COR-L47 (cell line): ENCODE measurements at regions not wholly inside any gene's neighbourhood (a gene's known extent, or its start where the extent isn't known, plus 50 kb on each side); places are given as distances from the start of the nearest gene placed in this dataset.

Experiments used
- DNase-seq: peaks from one replicate; lab custom pipeline; 2025; lab: John Stamatoyannopoulos, UW

- no peak for DNase-seq
These were observed 90.0 kb upstream of the SLC6A6 start for GRCh38 chr3:14312375-14312774.

DNA sequence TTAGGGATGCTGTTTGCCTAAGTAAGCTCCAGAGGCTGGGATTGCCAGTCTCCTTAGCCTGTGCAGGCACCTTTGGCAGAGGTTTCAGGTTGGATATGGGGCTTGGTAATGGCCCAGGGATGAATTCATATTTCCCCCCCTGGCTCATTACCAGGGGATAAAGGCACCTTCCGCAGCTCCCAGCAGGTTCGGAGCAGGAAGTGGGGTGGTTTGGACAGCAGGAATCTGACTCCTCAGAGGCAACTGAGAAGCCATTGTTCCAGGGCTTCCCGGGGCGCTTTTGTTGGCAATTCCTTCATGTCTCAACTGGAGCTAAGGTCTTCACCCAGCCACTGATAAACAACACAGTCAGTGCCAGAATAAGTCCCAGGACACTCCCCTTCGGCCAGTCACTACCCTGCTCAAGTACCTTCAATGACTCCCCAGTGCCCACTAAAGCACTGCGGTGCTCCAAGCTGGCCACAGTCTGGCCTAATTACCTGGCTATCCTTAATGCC is 85.3 kb upstream of the SLC6A6 start:
- no peak for DNase-seq

GRCh38 chr3:14318646-14319045 is 83.8 kb upstream of the SLC6A6 start:
- no peak for DNase-seq

DNA sequence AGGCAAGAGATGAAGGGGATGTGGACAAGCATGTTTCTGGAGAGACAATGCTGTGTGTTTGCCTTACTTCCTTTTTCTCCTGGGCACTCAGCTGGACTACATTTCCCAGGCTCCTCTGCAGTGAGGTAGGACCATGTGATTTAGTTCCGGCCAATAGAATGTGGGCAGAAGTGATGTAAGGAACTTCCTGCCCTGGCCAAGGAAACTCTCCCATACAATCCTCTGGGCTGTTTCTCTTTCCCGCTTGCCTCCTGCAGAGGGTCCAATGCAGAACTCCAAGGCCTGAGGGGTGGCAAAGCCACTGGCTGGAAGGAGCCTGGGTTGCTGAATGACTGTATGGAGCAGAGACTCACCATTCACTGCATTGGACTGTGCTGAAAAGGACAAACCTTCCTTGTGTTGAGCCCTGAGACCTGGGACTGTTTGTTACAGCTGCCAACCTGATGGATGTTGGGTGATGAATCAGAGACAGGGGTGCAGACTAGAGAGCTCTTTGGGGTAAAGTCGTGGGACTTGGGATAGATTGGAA is 82.7 kb upstream of the SLC6A6 start:
- no peak for DNase-seq

- DNase-seq, result no peak
These were observed 82.2 kb upstream of the SLC6A6 start for GRCh38 chr3:14320219-14320618.

DNA sequence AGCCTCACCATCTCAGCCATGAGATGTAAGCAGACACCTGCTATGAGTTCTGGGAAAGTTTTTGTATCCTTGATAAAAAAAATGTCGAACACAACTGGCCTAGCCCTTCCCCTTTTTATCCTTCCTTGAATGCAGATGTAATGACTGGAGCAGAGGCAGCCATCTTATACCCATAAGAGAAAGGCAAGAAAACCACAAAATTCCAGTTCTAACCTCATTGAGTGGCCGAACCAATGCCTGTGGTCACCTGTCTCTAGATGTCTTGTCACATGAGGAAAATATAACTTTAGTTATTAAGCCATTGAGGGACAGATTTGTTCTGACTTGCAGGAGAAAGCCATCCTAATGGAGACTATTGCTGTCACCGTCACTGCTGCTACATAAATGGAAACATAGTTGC is 80.4 kb upstream of the SLC6A6 start:
- DNase-seq, result no peak

- DNase-seq, result no peak
These were observed 79.6 kb upstream of the SLC6A6 start for GRCh38 chr3:14322667-14323295.

DNA sequence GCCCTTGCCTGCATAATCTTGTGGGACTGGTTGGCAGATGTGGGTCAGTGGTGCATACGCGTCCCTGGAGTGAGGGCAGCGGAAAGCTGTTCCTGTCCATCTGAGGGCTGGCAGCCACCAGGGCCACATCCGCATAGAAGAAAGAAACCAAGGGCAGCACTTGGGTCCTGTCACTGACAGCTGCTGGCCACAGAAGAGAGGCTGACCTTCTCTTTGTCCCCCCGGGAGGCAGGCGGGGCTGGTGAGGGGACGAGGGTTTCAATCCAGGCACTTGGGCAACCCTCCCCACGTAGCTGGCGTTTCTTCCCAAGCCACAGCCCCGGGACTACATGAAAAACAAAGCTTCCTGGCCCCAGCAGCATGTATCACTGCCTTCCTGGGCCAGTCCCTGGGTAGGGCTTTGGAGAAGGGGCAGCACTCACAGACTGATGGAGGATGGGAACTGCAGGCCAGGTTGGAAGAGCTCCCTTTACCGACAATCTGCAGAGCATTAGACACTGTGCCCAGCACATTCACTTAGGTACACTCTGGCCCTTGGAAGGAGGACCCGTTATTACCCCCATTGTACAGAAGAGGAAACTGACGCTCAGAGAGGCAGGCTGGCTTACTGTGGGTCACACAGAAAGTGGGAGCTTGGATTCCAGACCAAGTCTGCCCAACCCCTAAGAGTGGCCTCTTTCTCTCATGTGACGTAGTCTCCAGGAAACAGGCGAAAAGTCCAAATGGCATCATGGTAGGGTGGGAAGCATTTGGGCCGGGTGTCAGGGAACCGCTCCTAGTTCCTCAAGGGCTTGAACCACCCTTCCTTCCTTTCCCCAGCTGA is 78.8 kb upstream of the SLC6A6 start:
- no peak for DNase-seq

GRCh38 chr3:14324224-14324944 is 78.0 kb upstream of the SLC6A6 start:
- no peak for DNase-seq

- DNase-seq, result no peak
These were observed 74.0 kb upstream of the SLC6A6 start for GRCh38 chr3:14328422-14328821.

DNA sequence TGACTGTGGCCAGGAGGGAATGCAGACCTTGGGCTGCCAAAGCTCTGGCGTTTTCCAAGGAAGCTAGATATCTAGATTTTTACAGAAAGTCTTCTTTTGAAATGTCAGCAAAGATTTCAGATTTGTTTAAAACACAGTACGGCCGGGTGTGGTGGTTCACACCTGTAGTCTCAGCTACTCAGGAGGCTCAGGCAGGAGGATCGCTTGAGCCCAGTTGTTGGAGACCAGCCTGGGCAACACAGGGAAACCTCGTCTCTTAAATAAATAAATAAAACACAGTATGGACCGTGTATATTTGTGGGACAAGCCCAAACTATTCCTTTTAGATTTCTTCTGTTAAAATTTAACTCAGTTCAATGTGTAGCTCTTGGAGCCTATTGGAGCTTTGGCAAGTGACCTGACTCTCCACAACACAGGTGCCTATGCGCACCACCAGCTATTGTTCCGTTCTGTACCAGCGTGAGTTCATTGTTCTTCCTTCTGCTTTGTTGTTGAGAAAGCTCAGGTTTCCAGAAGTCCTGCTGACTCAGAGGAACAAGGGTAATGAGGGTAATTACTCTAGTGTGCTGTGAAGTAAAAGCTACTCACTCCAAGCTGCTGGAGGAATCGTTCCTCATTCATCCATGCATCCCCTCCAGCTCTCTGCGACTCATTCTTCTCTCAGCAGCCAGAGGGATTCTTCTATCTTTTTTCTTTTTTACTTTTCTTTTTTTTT is 73.1 kb upstream of the SLC6A6 start:
- DNase-seq, result peak; percentile 83

- DNase-seq, result no peak
These were observed 72.6 kb upstream of the SLC6A6 start for GRCh38 chr3:14329842-14330241.

DNA sequence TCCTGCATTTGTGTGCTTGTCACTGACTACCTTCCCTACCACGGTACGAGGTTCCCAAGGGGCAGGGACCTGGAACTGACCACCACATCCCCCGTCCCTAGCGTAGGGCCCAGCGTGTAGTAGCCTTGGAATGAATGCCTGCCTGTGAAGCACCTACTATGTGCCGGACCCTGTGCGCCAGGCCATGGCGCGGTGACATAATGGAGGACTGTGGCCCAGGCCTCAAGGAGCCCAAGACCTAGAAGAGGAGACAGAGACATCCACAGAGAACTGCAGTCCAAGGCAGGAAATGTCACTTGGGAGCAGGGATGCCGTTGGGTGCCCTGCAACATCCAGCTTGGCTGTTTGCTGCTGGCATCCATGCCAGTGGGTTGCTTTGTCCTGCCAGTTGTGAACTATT is 71.9 kb upstream of the SLC6A6 start:
- DNase-seq, result no peak

DNA sequence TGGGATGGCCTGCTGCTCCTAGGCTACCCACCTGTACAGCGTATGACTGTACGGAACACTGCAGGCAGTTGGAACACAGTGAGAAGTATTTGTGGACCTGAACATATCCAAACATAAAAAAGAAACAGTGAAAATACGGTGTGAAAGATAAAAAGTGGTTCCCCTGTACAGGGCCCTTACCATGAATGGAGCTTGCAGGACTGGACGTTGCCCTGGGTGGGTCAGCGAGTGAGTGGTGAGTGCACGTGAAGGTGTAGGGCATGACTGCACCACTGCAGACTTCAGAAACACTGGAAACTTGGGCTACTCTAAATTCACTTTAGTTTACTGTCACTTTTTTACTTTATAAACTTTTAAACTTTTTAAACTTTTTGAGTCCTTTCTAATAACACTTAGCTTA is 71.2 kb upstream of the SLC6A6 start:
- DNase-seq, result no peak

- no peak for DNase-seq
These were observed 70.0 kb upstream of the SLC6A6 start for GRCh38 chr3:14332392-14332791.

- no peak for DNase-seq
These were observed 69.2 kb upstream of the SLC6A6 start for GRCh38 chr3:14333215-14333614.

GRCh38 chr3:14333621-14334020 is 68.8 kb upstream of the SLC6A6 start:
- DNase-seq, result no peak

DNA sequence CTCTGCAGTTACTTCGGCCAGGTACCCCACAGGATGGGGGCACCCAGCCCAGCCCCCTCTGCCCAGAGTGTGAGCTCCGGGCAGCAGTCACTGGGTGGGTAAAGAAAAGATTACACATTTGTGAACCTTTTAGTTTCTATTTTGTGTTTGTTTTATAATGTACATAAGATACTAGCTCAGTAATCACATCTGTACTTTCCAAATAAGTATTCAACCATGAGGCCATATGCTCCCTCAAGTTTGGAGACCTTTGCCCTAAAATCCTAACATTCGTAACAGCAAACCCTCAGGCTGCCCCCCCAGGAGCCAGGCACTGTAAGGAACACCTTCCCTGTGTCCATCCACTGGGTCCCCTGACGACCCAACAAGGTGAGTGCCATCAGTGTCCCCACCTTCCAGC is 68.3 kb upstream of the SLC6A6 start:
- DNase-seq, result no peak

DNA sequence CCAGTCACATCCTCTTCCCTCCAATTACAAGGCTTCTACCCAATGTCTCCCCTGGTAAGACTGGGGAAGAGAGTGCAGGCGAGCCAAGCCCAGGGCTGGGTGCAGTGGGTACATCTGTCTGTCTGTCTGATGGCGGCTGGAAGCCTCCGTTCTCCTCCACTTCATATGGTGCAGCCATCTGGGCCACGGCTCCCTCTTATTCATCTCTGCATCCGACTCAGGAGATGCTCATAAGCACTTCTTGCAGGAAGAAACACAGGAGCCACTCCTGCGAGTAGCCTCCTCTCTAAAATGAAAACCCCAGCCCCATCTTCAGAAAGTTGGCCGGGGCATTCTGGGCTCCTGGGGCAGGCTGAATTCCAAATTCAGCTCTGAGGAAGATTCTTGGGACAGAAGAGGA is 67.5 kb upstream of the SLC6A6 start:
- no peak for DNase-seq

GRCh38 chr3:14335774-14336748 is 66.3 kb upstream of the SLC6A6 start:
- DNase-seq, result no peak
